Muscle layer of colon (tissue), 2 donors: ENCODE measurements at regions not wholly inside any gene's neighbourhood (a gene's known extent, or its start where the extent isn't known, plus 50 kb on each side); places are given as distances from the start of the nearest gene placed in this dataset.

Source experiments
- H3K27ac ChIP-seq: one replicate; pipeline ENCODE4 v1.7.0; 2013; ENCODE audit warnings: low read depth, mild to moderate bottlenecking, low read length, moderate library complexity
- H3K27me3 ChIP-seq, 2 donors: one replicate each; pipeline ENCODE4 v1.7.0; 2013; ENCODE audit warnings: low read length in 2 of 2, mild to moderate bottlenecking in 2 of 2; ENCODE audit not compliant: insufficient read depth in 2 of 2, control insufficient read depth in 1 of 2
- H3K36me3 ChIP-seq: one replicate; pipeline ENCODE4 v1.7.0; 2013; ENCODE audit warnings: mild to moderate bottlenecking, low read length; ENCODE audit not compliant: insufficient read depth
- H3K4me1 ChIP-seq: one replicate; pipeline ENCODE4 v1.7.0; 2013; ENCODE audit warnings: mild to moderate bottlenecking, low read length; ENCODE audit not compliant: insufficient read depth
- H3K4me3 ChIP-seq, 2 donors: one replicate each; pipeline ENCODE4 v1.7.0; 2013; ENCODE audit warnings: low read length in 2 of 2, low read depth in 1 of 2, mild to moderate bottlenecking in 1 of 2, moderate library complexity in 1 of 2
- H3K9ac ChIP-seq: one replicate; pipeline ENCODE4 v1.7.0; 2013; ENCODE audit warnings: low read length
- H3K9me3 ChIP-seq: one replicate; pipeline ENCODE4 v1.7.0; 2013; ENCODE audit warnings: mild to moderate bottlenecking, low read length
- donor health status: abdominal sarcoma.
- donor health status: Adenocarcinoma of cecum.

DNA sequence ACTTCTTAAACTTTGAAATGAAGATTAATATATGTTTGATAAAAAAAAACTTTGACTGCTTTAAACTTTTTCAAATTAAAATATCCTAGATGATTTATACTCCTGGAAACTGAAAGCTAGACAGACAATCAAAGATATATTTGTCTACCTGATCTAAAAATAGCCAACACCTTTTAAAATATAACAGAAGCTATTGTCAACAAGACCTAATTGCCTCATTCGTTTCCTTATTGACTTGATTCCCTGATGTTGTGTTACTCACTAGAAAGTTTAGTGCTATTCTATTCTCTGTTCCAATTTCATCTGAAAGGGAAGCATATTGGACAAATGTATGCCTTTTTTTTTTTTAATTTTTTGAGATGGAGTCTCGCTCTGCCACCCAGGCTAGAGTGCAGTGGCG is 445.6 kb upstream of the ADAMTS5 start:
- Histone ChIP-seq H3K27me3 (no peaks in the 10 kb centered on the region), H3K9me3 (no peaks in the 10 kb centered on the region), H3K27ac (no peak overlapping the region), H3K4me3 (no peak overlapping the region), H3K36me3 (no peaks in the 10 kb centered on the region), H3K9ac (no peak overlapping the region), H3K4me1 (no peaks in the 10 kb centered on the region)

DNA sequence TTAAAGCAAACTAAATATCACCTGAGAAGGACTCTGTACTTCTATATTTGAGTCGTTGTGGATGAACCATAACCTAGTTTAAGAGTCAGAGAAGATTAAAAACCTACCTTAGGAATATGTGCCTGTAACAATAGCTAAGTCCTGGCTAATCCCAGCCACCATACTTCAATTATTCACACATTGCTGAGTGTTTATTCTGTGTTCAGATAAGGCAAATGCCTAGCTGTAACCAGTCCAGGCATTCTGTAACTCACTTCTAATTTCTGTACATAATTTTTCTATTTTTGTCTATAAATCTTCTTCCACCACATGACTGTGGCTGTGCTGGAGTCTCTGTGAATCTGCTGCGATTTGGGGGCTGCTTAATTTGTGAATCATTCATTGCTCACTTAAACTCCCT is 441.9 kb upstream of the ADAMTS5 start:
- Histone ChIP-seq H3K27me3 (no peaks in the 10 kb centered on the region), H3K36me3 (no peaks in the 10 kb centered on the region), H3K9me3 (no peaks in the 10 kb centered on the region), H3K9ac (no peak overlapping the region), H3K27ac (no peak overlapping the region), H3K4me1 (peaks cover 6% of the 10 kb centered on the region), H3K4me3 (no peak overlapping the region)

DNA sequence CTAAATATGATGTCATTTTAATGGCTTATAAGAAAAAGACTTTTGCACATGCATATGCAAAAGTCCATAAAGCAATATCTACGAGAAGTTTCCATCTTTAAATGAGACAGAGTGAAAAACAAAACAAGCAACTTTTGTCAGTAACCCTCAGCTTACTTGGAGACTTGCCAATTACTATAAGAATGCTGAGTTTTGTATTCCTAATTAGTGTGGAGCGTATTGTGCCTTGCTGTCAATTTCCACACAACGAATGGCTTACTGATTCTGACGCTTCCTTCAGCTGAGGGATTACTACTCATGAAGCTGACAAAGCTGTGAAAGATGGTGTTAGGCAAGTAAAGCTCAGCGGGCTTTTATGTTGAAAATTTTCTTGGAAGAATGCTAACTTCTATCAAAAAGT is 440.4 kb upstream of the ADAMTS5 start:
- Histone ChIP-seq H3K9me3 (no peaks in the 10 kb centered on the region), H3K27ac (no peak overlapping the region), H3K4me1 (peaks cover 6% of the 10 kb centered on the region), H3K9ac (no peak overlapping the region), H3K4me3 (no peak overlapping the region), H3K36me3 (no peaks in the 10 kb centered on the region), H3K27me3 (no peaks in the 10 kb centered on the region)

DNA sequence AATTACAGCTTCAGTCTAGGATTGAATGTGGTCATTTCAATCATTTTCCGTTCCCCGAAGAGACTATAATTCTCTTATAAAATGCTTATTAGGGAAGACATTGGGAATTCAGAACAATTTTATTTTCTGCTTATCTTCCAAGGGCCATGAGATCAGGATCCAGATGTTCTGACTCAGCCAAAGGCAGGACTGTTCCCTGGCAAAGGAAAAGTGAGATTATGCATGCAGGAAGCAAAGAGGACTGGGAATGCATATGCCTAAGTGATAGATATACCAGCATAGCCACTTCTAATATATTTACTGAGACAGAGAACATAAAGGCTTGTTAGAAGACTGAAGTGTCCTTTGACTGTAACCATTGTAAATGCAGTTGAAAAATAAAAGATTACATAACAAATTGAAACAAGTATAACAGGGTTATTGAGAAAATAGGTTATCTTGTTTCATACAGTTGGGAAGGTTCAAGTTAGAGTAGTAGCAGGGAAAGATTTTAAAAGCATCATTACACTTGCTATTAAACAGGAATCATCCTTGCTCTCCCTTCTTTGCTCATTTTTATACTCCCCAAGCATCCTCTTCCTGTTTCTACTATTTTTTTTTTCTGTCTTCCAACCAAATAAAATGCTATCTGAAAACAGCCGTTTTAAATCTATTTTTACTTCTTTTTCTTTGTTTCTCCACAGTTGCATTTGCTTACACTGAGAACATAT is 439.6 kb upstream of the ADAMTS5 start:
- Histone ChIP-seq H3K4me1 (peaks cover 6% of the 10 kb centered on the region), H3K9me3 (no peaks in the 10 kb centered on the region), H3K4me3 (no peak overlapping the region), H3K27me3 (no peaks in the 10 kb centered on the region), H3K9ac (no peak overlapping the region), H3K36me3 (no peaks in the 10 kb centered on the region), H3K27ac (peak overlapping the region; percentile 34)

DNA sequence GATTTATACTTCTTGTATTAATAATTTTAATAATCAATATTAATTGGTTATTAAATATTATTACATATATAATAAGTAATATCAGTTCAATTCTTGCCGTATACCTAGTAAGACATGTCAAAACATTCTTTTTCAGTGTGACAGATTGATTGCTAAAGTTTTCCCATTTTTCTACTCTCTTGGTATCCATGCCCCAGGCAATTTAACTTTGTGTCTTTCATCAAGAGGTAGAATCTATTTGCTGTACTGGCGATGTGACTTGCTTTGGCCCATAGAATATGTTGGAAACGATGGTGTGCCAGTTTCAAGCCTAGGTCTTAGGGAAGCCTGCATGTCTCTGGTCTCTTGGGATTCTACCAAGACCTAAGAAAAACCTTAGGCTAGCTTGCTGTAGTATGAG is 436.1 kb upstream of the ADAMTS5 start:
- H3K27ac ChIP-seq: no peak overlapping the region
- H3K4me3 ChIP-seq: no peak overlapping the region
- H3K4me1 ChIP-seq: peaks cover 6% of the 10 kb centered on the region
- no peak overlapping the region for H3K9ac ChIP-seq
- H3K36me3 ChIP-seq: no peaks in the 10 kb centered on the region
- H3K9me3 ChIP-seq: no peaks in the 10 kb centered on the region
- H3K27me3 ChIP-seq: no peaks in the 10 kb centered on the region

DNA sequence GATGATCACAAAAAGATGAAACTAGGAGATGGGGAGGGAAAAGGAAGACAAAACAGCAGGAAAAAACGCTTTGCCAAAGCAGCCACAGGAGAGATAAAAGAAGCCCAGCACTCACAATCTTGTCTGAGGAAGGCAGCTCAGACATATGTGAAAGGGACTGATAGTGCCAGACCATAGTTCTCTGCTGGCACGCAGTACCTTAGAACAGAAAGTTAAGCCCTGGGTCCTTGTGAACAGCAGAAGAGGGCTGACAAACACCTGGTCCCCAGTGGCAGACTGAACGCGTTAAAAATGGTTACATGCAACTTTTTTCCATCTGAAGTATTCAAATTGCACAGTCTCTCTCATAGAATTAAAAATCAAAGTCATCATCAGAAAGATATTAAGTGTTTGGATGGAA is 433.2 kb upstream of the ADAMTS5 start:
- Histone ChIP-seq H3K27ac (no peak overlapping the region), H3K4me1 (no peaks in the 10 kb centered on the region), H3K36me3 (no peaks in the 10 kb centered on the region), H3K27me3 (no peaks in the 10 kb centered on the region), H3K9ac (no peak overlapping the region), H3K9me3 (no peaks in the 10 kb centered on the region), H3K4me3 (no peak overlapping the region)

DNA sequence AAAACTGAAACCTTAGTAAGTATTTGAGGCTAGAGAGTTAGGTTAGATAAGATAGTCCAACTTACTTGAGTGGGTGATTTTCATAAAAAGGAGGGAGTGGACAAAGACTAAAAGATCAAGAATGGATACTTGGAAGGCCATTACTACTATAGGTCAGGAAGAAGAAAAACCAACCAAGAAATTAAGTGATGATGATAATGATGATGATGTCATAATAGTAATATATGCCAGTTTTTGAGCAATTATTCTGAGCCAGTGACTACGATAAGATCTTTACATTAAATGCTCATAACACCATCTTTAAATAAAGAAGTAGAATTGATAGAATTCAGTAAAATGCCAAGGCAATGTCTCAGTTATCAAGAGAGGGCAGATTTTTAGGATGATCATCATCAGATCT is 430.7 kb upstream of the ADAMTS5 start:
- no peak overlapping the region for H3K27ac ChIP-seq
- H3K4me1 ChIP-seq: no peaks in the 10 kb centered on the region
- no peak overlapping the region for H3K9ac ChIP-seq
- H3K9me3 ChIP-seq: no peaks in the 10 kb centered on the region
- no peaks in the 10 kb centered on the region for H3K27me3 ChIP-seq
- no peak overlapping the region for H3K4me3 ChIP-seq
- no peaks in the 10 kb centered on the region for H3K36me3 ChIP-seq

DNA sequence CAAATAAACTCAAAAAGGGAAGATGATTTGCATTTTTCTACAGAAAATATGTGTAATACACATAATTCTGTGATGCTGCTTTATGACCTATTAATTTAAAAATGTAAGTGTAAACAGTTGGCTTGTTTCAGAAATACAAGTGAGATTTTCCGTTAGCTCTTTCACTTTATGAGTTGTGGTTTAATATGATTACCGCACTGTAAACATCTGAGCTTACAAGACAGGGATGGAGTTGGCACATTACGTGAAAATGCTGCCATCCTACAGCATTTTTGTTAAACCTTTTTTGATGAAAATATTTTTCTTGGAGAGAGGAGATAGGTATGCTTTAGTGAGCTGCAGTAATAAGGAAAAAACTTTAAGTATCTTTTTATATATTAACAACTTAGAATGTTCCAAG is 426.8 kb upstream of the ADAMTS5 start:
- no peaks in the 10 kb centered on the region for H3K36me3 ChIP-seq
- no peaks in the 10 kb centered on the region for H3K4me1 ChIP-seq
- H3K4me3 ChIP-seq: no peak overlapping the region
- no peak overlapping the region for H3K27ac ChIP-seq
- H3K9me3 ChIP-seq: no peaks in the 10 kb centered on the region
- H3K9ac ChIP-seq: no peak overlapping the region
- no peaks in the 10 kb centered on the region for H3K27me3 ChIP-seq

DNA sequence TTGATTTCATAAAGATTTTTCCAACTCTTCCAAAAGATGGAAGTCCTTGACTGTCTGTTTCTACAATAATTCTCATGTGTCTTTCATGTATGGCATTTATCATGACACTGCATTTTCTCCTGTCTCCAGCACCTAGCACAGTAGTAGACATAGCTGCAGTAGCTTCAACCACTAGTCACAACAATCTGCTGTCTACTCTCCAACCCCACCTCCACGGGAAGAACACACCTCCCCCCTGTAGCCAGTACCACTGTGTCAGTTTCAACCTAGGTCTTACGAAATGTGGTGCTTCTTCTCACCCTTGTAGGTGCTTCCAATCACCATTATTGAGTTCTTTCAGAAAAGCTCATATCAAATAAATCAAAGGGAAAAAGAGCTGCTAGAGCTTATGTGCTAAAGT is 425.1 kb upstream of the ADAMTS5 start:
- Histone ChIP-seq H3K36me3 (no peaks in the 10 kb centered on the region), H3K4me1 (no peaks in the 10 kb centered on the region), H3K4me3 (no peak overlapping the region), H3K9ac (no peak overlapping the region), H3K27ac (no peak overlapping the region), H3K27me3 (no peaks in the 10 kb centered on the region), H3K9me3 (no peaks in the 10 kb centered on the region)

DNA sequence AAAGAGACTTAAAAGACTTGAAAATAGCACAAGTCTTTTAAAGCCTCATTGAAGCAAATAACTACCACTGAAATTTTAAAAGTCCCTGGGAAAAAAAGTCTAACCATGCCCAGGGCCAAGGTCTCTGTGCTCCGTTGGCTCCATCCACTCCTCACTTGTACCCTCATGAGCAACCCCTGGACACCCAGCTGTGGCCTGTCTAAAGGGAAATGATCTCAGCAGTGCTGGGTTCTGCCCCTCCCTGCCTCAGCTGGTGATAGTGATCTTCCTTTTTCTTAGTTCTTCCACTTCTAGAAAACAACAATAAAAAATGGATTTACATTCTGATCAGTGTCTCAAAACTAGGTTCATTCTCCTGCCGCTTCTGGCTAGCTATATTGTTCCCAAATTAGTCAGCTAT is 423.5 kb upstream of the ADAMTS5 start:
- no peaks in the 10 kb centered on the region for H3K9me3 ChIP-seq
- no peak overlapping the region for H3K4me3 ChIP-seq
- no peak overlapping the region for H3K27ac ChIP-seq
- no peaks in the 10 kb centered on the region for H3K27me3 ChIP-seq
- no peaks in the 10 kb centered on the region for H3K36me3 ChIP-seq
- H3K9ac ChIP-seq: no peak overlapping the region
- H3K4me1 ChIP-seq: no peaks in the 10 kb centered on the region

DNA sequence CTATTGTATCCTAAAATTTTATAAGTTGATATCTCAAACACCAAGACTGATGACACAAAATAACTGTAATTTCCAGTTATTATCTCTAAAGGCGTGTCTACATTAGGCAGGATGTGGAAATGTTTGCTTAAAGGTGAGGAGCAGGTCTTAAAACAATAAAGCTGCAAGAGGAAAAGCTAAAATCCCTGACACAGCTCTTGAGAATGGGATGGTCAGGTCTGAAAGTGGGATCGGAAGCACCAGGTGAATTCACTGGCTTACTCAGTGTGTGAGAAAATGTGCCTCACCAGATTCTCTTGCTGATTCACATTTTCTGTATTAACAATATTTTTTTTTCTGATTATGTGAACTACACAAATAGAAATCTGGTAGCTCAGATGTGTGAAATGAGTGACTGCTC is 421.9 kb upstream of the ADAMTS5 start:
- no peaks in the 10 kb centered on the region for H3K27me3 ChIP-seq
- no peaks in the 10 kb centered on the region for H3K36me3 ChIP-seq
- H3K4me3 ChIP-seq: no peak overlapping the region
- H3K4me1 ChIP-seq: no peaks in the 10 kb centered on the region
- no peak overlapping the region for H3K9ac ChIP-seq
- H3K27ac ChIP-seq: no peak overlapping the region
- H3K9me3 ChIP-seq: no peaks in the 10 kb centered on the region

DNA sequence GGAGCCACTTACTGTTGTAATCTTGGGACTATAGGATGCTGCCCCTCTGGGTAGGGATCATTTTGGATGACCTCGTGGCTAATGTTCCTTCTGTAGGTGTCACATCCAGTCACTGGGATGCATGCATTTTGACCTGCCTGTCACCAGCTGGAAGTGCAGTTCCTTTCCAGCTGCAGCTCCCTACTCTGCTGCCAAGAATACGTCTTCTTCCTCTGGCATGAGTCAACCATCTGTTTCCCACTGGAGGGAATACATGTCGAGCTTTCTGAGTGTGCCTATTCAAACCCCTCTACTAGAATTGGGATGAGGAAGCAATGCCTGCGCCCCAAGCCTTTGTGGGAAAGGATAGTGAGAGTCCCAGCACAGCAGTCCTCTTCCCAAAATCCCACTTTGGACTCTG is 415.5 kb upstream of the ADAMTS5 start:
- Histone ChIP-seq H3K9me3 (no peaks in the 10 kb centered on the region), H3K9ac (no peak overlapping the region), H3K36me3 (no peaks in the 10 kb centered on the region), H3K27ac (no peak overlapping the region), H3K4me1 (no peaks in the 10 kb centered on the region), H3K27me3 (no peaks in the 10 kb centered on the region), H3K4me3 (no peak overlapping the region)
